ENCODE measurements at regions not wholly inside any gene's neighbourhood (a gene's known extent, or its start where the extent isn't known, plus 50 kb on each side); places are given as distances from the start of the nearest gene placed in this dataset.

DNA sequence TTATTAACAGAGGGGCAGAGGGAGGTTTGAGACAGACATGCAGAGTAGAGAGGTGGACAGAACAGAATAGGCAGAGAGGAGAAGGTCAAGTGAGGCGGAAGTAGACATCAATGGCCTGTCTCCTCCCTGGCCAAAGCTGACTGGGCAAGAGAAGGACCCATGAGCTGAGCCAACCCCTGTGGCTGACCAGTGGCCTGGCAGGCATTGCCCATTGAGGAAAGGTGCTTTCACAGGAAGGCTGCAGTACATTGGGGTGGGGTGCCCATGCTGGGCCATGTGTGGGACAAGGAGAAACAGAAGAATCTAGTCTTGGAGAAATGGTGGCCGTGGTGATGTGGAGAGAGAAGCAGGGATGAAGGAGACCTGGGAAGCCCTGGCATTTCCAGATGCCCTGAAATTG lies 76.0 kb downstream of the MYEOV start:
- TF ChIP-seq, protein P1, sequence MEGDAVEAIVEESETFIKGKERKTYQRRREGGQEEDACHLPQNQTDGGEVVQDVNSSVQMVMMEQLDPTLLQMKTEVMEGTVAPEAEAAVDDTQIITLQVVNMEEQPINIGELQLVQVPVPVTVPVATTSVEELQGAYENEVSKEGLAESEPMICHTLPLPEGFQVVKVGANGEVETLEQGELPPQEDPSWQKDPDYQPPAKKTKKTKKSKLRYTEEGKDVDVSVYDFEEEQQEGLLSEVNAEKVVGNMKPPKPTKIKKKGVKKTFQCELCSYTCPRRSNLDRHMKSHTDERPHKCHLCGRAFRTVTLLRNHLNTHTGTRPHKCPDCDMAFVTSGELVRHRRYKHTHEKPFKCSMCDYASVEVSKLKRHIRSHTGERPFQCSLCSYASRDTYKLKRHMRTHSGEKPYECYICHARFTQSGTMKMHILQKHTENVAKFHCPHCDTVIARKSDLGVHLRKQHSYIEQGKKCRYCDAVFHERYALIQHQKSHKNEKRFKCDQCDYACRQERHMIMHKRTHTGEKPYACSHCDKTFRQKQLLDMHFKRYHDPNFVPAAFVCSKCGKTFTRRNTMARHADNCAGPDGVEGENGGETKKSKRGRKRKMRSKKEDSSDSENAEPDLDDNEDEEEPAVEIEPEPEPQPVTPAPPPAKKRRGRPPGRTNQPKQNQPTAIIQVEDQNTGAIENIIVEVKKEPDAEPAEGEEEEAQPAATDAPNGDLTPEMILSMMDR (conservative IDR thresholded peaks at IDR 0.05; ENCODE audit: low read depth, low read length) = no peak
- TF ChIP-seq EZH2 (IDR thresholded peaks at IDR 0.05; ENCODE audit: low read length, unreplicated experiment) = no peak
